SH-SY5Y (cell line): ENCODE measurements at regions not wholly inside any gene's neighbourhood (a gene's known extent, or its start where the extent isn't known, plus 50 kb on each side); places are given as distances from the start of the nearest gene placed in this dataset.

Source experiments
- GATA2 ChIP-seq: IDR thresholded peaks from 2 replicates; pipeline ENCODE4 v1.6.1; 2011; ENCODE audit warnings: mild to moderate bottlenecking, low read depth, low read length
- GATA3 ChIP-seq: IDR thresholded peaks from 2 replicates; pipeline ENCODE4 v1.6.1; 2011; ENCODE audit warnings: low read depth, mild to moderate bottlenecking, low read length, moderate library complexity

DNA sequence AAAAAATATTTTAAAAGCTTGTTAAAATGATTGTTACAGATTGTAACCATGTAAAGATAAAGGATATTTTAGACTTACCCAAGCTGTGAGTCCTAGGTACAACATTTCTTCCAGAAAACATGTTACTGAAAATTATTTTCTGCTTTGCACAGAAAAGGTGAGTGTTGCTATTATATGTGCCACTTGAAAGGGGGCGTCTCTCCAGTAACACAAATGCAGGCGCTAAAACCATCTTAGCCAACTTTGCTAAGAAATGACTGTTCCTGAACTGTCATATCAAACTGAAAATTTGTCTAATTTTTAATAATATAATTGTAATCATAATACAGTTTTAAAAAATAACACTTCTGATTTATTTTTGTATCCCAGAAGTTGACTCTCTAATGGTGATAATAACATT, 75.6 kb upstream of the KRAS start:
- TF ChIP-seq GATA2 (no peak), GATA3 (no peak)
